ENCODE measurements at regions not wholly inside any gene's neighbourhood (a gene's known extent, or its start where the extent isn't known, plus 50 kb on each side); places are given as distances from the start of the nearest gene placed in this dataset.

- no peak for TF ChIP-seq CTCF (conservative IDR thresholded peaks at IDR 0.05 in 1 of 2, IDR thresholded peaks at IDR 0.05 in 1 of 2; ENCODE audit: extremely low read depth in 1 of 2, insufficient read depth in 1 of 2, low read depth in 1 of 2, low read length in 2 of 2)
- TF ChIP-seq EZH2 (IDR thresholded peaks at IDR 0.05; ENCODE audit: borderline replicate concordance, low read length) = no peak
These were observed 62.9 kb upstream of the METAP2 start for GRCh38 chr12:95411057-95411456.

All from mammary epithelial cell (primary cell).